Tibial nerve (tissue), 4 donors: ENCODE measurements at regions not wholly inside any gene's neighbourhood (a gene's known extent, or its start where the extent isn't known, plus 50 kb on each side); places are given as distances from the start of the nearest gene placed in this dataset.

Experiments
- CTCF ChIP-seq, 5 experiments: fragments of 200-600 bp in 3 of 5; fragments of 450-650 bp in 2 of 5; sonication (generic) in 3 of 5; IDR thresholded peaks; one replicate each; pipeline ENCODE4 v1.5.1; 2016 to 2019; ENCODE audit warnings: antibody characterized with exemption in 5 of 5, mild to moderate bottlenecking in 3 of 5, moderate library complexity in 2 of 5
- EP300 ChIP-seq, 2 donors: sonication (generic); formaldehyde crosslinking; IDR thresholded peaks; one replicate each; pipeline ENCODE4 v1.6.1; 2017; ENCODE audit warnings: antibody characterized with exemption in 2 of 2, mild to moderate bottlenecking in 1 of 2
- POLR2A ChIP-seq, 2 donors: fragments of 450-650 bp; IDR thresholded peaks; one replicate each; pipeline ENCODE4 v1.6.1; 2017; ENCODE audit warnings: antibody characterized with exemption in 2 of 2, mild to moderate bottlenecking in 2 of 2, moderate library complexity in 2 of 2

GRCh38 chr2:144801325-144801724 is 281.4 kb upstream of the ZEB2 start:
- no peak for TF ChIP-seq CTCF (IDR thresholded peaks at IDR 0.05)
- no peak for TF ChIP-seq POLR2A (IDR thresholded peaks at IDR 0.05)
- no peak for TF ChIP-seq EP300 (IDR thresholded peaks at IDR 0.05)
